ENCODE measurements at regions not wholly inside any gene's neighbourhood (a gene's known extent, or its start where the extent isn't known, plus 50 kb on each side); places are given as distances from the start of the nearest gene placed in this dataset.

DNA sequence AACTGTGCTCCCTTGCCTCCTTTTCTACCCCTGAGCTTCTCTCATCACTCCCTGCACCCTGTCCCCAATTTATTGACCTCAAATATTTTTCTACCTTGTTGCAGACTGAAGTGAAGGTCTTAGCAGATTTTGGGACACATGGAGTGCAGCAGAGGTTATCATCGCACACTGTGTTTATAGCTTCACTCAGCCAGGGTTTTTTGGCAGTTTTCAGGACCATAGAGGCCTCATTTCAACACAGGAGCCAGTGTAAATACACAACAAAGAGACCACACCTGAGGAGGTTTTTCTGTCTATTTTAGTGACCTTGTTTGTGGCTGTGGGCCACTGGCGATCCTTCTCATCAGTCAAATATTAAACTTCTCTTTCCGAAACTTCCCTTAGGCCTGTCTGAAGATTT lies 457.1 kb downstream of the SPRY1 start:
- CTCF ChIA-PET: interaction anchor here (2.3 kb wide), 1 partner anchor 17 kb away, joined by 7 read pairs; no protein-coding TSS in a partner anchor
- POLR2A ChIA-PET: no interaction called here
- TF ChIP-seq, protein P1, sequence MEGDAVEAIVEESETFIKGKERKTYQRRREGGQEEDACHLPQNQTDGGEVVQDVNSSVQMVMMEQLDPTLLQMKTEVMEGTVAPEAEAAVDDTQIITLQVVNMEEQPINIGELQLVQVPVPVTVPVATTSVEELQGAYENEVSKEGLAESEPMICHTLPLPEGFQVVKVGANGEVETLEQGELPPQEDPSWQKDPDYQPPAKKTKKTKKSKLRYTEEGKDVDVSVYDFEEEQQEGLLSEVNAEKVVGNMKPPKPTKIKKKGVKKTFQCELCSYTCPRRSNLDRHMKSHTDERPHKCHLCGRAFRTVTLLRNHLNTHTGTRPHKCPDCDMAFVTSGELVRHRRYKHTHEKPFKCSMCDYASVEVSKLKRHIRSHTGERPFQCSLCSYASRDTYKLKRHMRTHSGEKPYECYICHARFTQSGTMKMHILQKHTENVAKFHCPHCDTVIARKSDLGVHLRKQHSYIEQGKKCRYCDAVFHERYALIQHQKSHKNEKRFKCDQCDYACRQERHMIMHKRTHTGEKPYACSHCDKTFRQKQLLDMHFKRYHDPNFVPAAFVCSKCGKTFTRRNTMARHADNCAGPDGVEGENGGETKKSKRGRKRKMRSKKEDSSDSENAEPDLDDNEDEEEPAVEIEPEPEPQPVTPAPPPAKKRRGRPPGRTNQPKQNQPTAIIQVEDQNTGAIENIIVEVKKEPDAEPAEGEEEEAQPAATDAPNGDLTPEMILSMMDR (IDR thresholded peaks at IDR 0.05; ENCODE audit: insufficient read depth, low read length, missing control alignments): no peak
- DNase-seq (ENCODE audit: low read depth, low spot score): no peak
- no peak overlapping the region for H3K4me3 ChIP-seq (ENCODE audit: low read depth, low read length)

DNA sequence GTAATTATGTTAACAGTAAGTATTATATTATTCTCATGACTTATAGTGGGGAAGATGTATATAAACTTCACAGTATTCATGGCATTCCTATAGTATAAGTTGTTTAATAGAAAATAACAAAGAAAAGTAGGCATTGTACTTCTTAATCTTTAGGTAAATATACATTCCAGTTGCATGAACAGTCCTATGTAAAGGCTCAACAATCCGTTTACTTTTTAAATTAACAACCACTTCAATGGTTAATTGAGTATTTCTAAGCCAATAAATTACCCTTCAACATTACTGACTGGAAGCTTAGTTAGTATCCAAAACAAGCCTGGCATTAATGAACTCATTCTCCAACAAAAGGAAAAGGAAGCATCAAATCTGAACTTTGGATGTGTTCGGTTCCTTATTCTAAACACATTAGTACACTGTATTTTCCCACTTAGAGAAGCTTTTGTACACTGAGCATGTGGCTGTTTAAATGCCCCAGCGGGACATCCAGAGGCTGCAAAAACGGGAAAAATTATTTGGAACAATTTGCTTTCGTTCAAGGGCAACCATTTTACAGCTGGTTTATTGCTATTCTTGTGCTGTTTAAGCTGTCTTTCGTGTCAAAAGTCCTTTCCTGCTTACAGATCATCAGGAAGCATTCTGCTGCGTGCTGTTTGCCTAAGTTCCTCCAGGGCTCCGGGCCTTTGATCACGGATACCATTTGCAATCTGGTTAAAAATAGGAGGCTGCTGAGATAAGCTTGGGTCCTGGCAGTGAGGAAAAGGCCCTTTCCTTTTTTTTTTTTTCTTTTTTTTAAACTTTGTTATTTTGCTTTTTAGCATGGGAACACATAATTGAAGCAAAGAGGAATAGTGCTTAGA lies 460.3 kb downstream of the SPRY1 start:
- POLR2A ChIA-PET: no interaction called here
- no peak overlapping the region for H3K4me3 ChIP-seq (ENCODE audit: low read depth, low read length)
- TF ChIP-seq, protein P1 (IDR thresholded peaks at IDR 0.05; ENCODE audit: insufficient read depth, low read length, missing control alignments): no peak
- CTCF ChIA-PET: no interaction called here
- DNase-seq (ENCODE audit: low read depth, low spot score): no peak

DNA sequence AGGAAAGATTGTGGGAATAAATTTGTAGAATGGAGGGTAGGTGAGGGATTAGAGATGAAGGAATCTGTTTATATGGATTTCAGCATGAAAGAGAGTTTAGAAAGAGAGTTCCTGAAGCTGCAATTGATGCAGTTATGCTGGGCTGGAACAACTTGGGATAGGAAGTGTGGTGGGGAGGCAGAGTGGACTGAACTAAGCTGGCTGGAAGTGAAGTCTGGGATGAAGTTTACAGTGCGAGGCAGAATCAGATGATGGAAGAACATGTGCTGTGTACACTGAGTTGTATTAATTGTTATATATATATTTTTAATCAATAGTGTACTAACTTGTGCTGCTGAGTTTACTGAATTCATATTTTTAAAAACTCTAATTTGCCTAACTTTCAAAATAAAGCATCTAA lies 461.9 kb downstream of the SPRY1 start:
- TF ChIP-seq, protein P1 (IDR thresholded peaks at IDR 0.05; ENCODE audit: insufficient read depth, low read length, missing control alignments): no peak
- H3K4me3 ChIP-seq (ENCODE audit: low read depth, low read length): no peak overlapping the region
- DNase-seq (ENCODE audit: low read depth, low spot score): no peak
- POLR2A ChIA-PET: no interaction called here
- CTCF ChIA-PET: no interaction called here

DNA sequence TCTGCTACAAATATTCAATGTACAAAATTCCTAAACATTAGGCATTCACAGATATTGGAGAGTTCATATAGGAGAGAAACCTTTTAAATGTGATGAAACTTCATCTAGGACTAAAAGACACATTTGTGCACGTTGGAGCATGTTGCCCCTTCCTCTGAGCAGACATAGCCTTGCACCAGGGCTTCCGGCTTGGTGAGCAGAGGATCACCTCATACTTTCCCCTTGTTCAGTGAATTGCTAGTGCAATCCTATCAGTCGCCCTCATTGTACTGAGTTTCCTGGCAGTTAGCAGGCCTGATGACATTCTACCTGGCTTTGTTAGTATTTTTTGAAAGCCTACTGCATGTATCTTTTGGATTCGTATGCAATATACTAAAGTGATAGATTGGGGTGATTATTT lies 466.2 kb downstream of the SPRY1 start:
- CTCF ChIA-PET: no interaction called here
- no peak overlapping the region for H3K4me3 ChIP-seq (ENCODE audit: low read depth, low read length)
- no peak for DNase-seq (ENCODE audit: low read depth, low spot score)
- POLR2A ChIA-PET: no interaction called here
- TF ChIP-seq, protein P1 (IDR thresholded peaks at IDR 0.05; ENCODE audit: insufficient read depth, low read length, missing control alignments): no peak

DNA sequence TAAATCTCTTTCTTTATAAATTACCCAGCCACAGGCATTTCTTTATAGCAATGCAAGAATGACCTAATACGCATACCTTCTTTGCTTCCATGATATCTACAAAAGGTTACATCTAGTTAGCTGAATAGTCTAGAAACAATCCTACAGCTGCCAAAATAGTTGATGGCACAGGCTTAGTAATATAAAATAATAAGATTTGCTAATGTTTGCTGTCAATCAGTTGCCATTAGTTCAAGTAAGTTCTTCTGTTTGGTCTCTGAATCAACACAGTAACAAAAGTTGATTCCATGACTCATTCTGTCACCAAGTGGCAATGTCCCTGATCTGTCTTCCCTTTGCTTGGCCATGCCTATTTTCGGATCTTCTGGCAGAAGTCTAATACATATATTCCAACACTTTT lies 470.2 kb downstream of the SPRY1 start:
- no peak overlapping the region for H3K4me3 ChIP-seq (ENCODE audit: low read depth, low read length)
- CTCF ChIA-PET: no interaction called here
- POLR2A ChIA-PET: no interaction called here
- TF ChIP-seq, protein P1 (IDR thresholded peaks at IDR 0.05; ENCODE audit: insufficient read depth, low read length, missing control alignments): no peak
- no peak for DNase-seq (ENCODE audit: low read depth, low spot score)

DNA sequence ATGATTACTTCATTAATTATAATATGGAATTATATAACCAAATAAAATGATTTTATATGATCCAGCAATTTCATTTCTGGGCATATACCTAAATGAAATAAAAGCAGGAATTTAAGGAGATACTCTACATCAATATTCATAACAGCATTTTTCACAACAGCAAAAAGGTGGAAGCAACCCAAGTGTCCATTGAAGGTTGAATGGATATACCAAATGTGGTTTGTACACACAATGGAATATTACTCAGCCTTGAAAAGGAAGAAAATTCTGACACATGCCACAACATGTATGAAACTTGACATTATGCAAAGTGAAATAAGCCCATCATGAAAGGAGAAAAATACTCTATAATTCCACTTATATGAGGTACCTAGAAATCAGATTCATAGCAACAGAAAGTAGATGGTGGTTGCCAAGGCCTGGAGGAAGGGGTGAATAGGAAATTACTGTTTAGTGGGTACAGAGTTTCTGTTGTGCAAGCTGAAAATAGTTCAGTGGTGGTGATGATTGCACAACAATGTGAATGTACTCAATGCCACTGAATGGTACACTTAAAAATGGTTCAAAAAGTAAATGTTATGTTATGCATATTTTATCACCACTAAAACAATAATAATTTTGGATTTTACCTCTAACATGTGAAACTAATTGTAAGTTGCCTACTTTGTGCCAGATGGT lies 471.5 kb downstream of the SPRY1 start:
- POLR2A ChIA-PET: no interaction called here

More for the DNA sequence above, 471.5 kb downstream of the SPRY1 start:
- H3K4me3 ChIP-seq (ENCODE audit: low read depth, low read length): no peak overlapping the region
- CTCF ChIA-PET: no interaction called here
- DNase-seq (ENCODE audit: low read depth, low spot score): no peak
- TF ChIP-seq, protein P1 (IDR thresholded peaks at IDR 0.05; ENCODE audit: insufficient read depth, low read length, missing control alignments): no peak
